T-cell (primary cell): ENCODE measurements at regions not wholly inside any gene's neighbourhood (a gene's known extent, or its start where the extent isn't known, plus 50 kb on each side); places are given as distances from the start of the nearest gene placed in this dataset.

Experiments
- ATAC-seq, 4 experiments: fragments of 200-7000 bp in 3 of 4; fragments of 150-1000 bp in 1 of 4; cut with Tn5 transposase; replicated peaks in 1 of 4; 1 replicate in 3 of 4; 2 replicates in 1 of 4; pipeline ENCODE4 v1.10.0; 2021; ENCODE audit warnings: moderate library complexity in 3 of 4, mild to moderate bottlenecking in 2 of 4, moderate number of reproducible peaks in 1 of 4
- CTCF ChIA-PET, 2 donors: fragments of 300-600 bp; sonication (Branson Sonifier 250); formaldehyde crosslinking; loops; one replicate each; lab custom pipeline; 2022; ENCODE audit warnings: antibody characterized with exemption in 2 of 2; lab: Charles Lee
- POLR2A ChIA-PET, 2 donors: fragments of 300-600 bp; sonication (Branson Sonifier 250); formaldehyde crosslinking; loops; one replicate each; lab custom pipeline; 2022; ENCODE audit warnings: antibody characterized with exemption in 2 of 2; lab: Charles Lee
- DNase-seq, 35 experiments: peaks; one replicate each; pipeline versions ENCODE4 v3.0.0 to v3.0.0-alpha.2; 2013 to 2023
- H3K27ac ChIP-seq: one replicate; pipeline ENCODE4 v1.5.1; 2013; ENCODE audit warnings: low read length
- H3K27me3 ChIP-seq, 2 experiments: replicated peaks in 1 of 2; 1 replicate in 1 of 2; 2 replicates in 1 of 2; pipeline versions ENCODE4 v1.6.1 to v1.7.0; 2013; ENCODE audit warnings: low read length in 1 of 2, mixed read lengths in 1 of 2; ENCODE audit not compliant: control insufficient read depth in 2 of 2, insufficient read depth in 2 of 2; ENCODE audit errors: extremely low read depth in 1 of 2
- H3K36me3 ChIP-seq, 2 donors: 1 replicate in 1 of 2; 2 replicates in 1 of 2; pipeline versions ENCODE4 v1.6.1 to v1.7.0; 2013; ENCODE audit warnings: low read length in 1 of 2; ENCODE audit not compliant: control insufficient read depth in 2 of 2, insufficient read depth in 1 of 2; ENCODE audit errors: extremely low read depth in 1 of 2
- H3K4me1 ChIP-seq, 2 experiments: 1 replicate in 1 of 2; 2 replicates in 1 of 2; pipeline versions ENCODE4 v1.6.1 to v1.7.0; 2013; ENCODE audit warnings: low read length in 2 of 2, mixed read lengths in 1 of 2; ENCODE audit not compliant: insufficient read depth in 2 of 2, control insufficient read depth in 1 of 2; ENCODE audit errors: extremely low read depth in 1 of 2
- H3K4me3 ChIP-seq, 2 donors: 1 replicate in 1 of 2; 2 replicates in 1 of 2; pipeline versions ENCODE4 v1.5.1 to v1.7.0; 2013; ENCODE audit warnings: mild to moderate bottlenecking in 2 of 2, low read length in 1 of 2, moderate library complexity in 1 of 2; ENCODE audit not compliant: control insufficient read depth in 1 of 2; ENCODE audit errors: extremely low read depth in 1 of 2
- H3K9me3 ChIP-seq: 2 replicates; pipeline ENCODE4 v1.7.0; 2013
- H3K27ac Mint-ChIP-seq, 2 donors: one replicate each; pipeline ENCODE4 v1.8.0; 2020 to 2021; ENCODE audit warnings: mild to moderate bottlenecking in 2 of 2, mixed read lengths in 2 of 2
- H3K27me3 Mint-ChIP-seq, 2 donors: one replicate each; pipeline ENCODE4 v1.8.0; 2021 to 2022; ENCODE audit warnings: mixed read lengths in 2 of 2
- H3K36me3 Mint-ChIP-seq: one replicate; pipeline ENCODE4 v1.8.0; 2021; ENCODE audit warnings: mixed read lengths
- H3K4me1 Mint-ChIP-seq, 3 donors: one replicate each; pipeline ENCODE4 v1.8.0; 2020 to 2022; ENCODE audit warnings: mixed read lengths in 3 of 3, mild to moderate bottlenecking in 1 of 3
- H3K4me3 Mint-ChIP-seq, 3 donors: one replicate each; pipeline ENCODE4 v1.8.0; 2020 to 2022; ENCODE audit warnings: mild to moderate bottlenecking in 3 of 3, mixed read lengths in 3 of 3, moderate library complexity in 3 of 3
- H3K9me3 Mint-ChIP-seq, 3 donors: one replicate each; pipeline ENCODE4 v1.8.0; 2020 to 2022; ENCODE audit warnings: mixed read lengths in 3 of 3
- whole genome bisulfite sequencing: methylation state at CpG from one replicate; pipeline ENCODE4 v1.1.5; 2013; ENCODE audit warnings: missing lambda C conversion rate; ENCODE audit not compliant: insufficient coverage; 5-methylcytosine and 5-hydroxymethylcytosine counted together

DNA sequence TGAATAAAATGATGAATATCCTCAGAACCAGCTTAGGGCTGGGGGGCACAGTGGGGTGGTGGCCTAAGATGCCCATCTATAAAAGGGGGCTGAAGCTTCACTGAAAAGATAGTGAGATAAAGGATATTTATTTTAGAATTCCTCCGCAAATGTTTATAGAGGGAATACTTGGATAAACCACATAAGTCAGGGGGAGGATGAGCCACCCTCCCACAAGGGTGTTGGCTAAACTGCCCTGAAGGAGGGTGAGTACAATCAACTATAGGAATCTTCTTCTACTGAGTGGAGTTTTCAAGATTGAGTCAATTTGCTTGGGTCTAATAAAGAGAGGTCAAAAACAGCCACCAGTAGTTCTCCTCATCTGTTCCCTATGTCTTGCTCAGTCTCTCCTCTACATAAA is 114.5 kb upstream of the TANK start:
- Mint-ChIP-seq H3K36me3 (no peaks in the 10 kb centered on the region), H3K9me3 (no peaks in the 10 kb centered on the region), H3K27ac (no peak overlapping the region), H3K4me3 (no peak overlapping the region), H3K4me1 (no peaks in the 10 kb centered on the region), H3K27me3 (peaks cover 11 to 26% of the 10 kb centered on the region in 2 donors)
- Histone ChIP-seq H3K27me3 (peaks cover 0 to 2% of the 10 kb centered on the region in 2 experiments), H3K27ac (no peak overlapping the region), H3K4me3 (no peak overlapping the region), H3K4me1 (no peaks in the 10 kb centered on the region), H3K36me3 (no peaks in the 10 kb centered on the region), H3K9me3 (no peaks in the 10 kb centered on the region)
- DNase-seq (no peak), ATAC-seq (no peak)
- WGBS = no CpG with 5 or more reads among the region's 1 CpG
- ChIA-PET CTCF (no interaction called here), POLR2A (no interaction called here)

DNA sequence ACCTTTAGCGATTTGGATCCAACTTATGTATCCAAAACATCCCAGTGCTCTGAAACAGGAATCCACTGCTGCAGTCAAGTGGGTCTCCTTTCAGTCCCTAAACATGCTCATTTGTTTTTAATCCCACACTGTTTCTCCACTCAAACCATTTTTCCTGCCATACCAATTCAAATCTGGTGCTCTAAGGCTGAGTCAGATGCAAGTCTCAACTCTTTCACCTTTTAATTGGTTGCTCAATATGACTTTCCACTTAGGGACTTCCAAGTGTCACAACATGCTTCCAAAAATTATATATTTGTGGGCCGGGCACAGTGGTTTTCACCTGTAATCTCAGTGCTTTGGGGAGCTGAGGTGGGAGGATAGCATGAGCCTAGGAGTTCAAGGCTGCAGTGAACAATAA is 113.4 kb upstream of the TANK start:
- Histone ChIP-seq H3K27me3 (peaks cover 0 to 2% of the 10 kb centered on the region in 2 experiments), H3K4me3 (no peak overlapping the region), H3K9me3 (no peaks in the 10 kb centered on the region), H3K36me3 (no peaks in the 10 kb centered on the region), H3K27ac (no peak overlapping the region), H3K4me1 (no peaks in the 10 kb centered on the region)
- WGBS = 100% methylated on average over 1 of the region's 2 CpGs
- no peak overlapping the region for H3K4me3 Mint-ChIP-seq
- no peak for ATAC-seq
- ChIA-PET POLR2A (interaction anchor here in 1 of 2 donors (0.7 kb wide), 1 partner anchor 91 kb away, joined by 4 read pairs; no protein-coding TSS in a partner anchor), CTCF (interaction anchor here in 1 of 2 donors (1.0 kb wide), 1 partner anchor 8 kb away, joined by 4 read pairs; no protein-coding TSS in a partner anchor)
- H3K9me3 Mint-ChIP-seq = no peaks in the 10 kb centered on the region
- H3K27me3 Mint-ChIP-seq = peaks cover 21 to 30% of the 10 kb centered on the region in 2 donors
- no peaks in the 10 kb centered on the region for H3K36me3 Mint-ChIP-seq
- no peak for DNase-seq
- H3K27ac Mint-ChIP-seq = no peak overlapping the region
- H3K4me1 Mint-ChIP-seq = no peaks in the 10 kb centered on the region

DNA sequence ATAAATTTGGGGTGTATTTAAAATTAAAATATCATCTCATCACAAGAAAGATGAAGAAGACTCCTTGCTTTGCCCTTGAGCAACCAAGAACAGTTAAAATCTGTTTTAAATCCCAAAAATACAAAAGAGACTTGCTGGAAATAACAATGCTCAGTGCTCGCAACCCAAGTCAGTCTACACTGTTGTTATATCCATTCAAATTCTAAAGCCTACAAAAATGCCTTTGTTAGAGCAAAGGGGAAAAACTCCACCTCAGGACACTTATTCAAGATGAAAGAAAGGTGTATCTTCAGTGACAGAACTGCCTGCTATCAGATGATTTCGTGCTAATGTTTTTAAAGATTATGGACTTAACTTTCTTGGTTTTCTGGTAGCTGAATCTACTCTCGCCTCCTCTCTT is 111.9 kb upstream of the TANK start:
- ChIA-PET CTCF (interaction anchor here in 1 of 2 donors (0.9 kb wide), 1 partner anchor 15 kb away, joined by 3 read pairs; no protein-coding TSS in a partner anchor), POLR2A (no interaction called here)
- H3K9me3 Mint-ChIP-seq = no peaks in the 10 kb centered on the region
- Histone ChIP-seq H3K4me3 (no peak overlapping the region), H3K27me3 (peaks cover 0 to 2% of the 10 kb centered on the region in 2 experiments), H3K36me3 (no peaks in the 10 kb centered on the region), H3K27ac (no peak overlapping the region), H3K4me1 (no peaks in the 10 kb centered on the region), H3K9me3 (no peaks in the 10 kb centered on the region)
- no peak overlapping the region for H3K4me3 Mint-ChIP-seq
- DNase-seq (no peak), ATAC-seq (no peak)
- no peaks in the 10 kb centered on the region for H3K4me1 Mint-ChIP-seq
- WGBS = no CpG with 5 or more reads among the region's 3 CpGs
- no peak overlapping the region for H3K27ac Mint-ChIP-seq
- H3K27me3 Mint-ChIP-seq = peaks cover 27 to 35% of the 10 kb centered on the region in 2 donors
- H3K36me3 Mint-ChIP-seq = no peaks in the 10 kb centered on the region

DNA sequence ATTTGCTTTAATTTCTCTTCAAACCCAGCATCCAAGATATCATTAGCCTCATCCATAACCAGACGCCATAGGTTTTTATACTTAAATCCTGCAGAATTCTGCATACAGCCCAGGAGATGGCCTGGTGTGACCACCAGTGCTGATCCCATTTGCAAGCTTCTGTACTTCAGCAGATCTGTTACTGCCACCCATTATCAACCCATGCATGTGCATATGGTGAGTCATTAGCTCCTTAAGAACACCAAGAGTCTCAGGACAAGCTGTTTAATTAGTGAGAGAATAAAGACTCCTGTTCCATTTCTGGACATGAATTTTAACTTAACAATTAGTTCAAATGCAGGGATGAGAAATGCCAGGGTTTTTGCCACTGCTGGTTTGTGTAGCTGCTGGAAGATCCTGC is 110.7 kb upstream of the TANK start:
- ATAC-seq = no peak
- CTCF ChIA-PET = interaction anchor here in 1 of 2 donors (0.6 to 0.9 kb wide), 2 partner anchors 13 to 256 kb away, joined by 3 to 5 read pairs; no protein-coding TSS in a partner anchor
- H3K4me1 ChIP-seq = no peaks in the 10 kb centered on the region
- Mint-ChIP-seq H3K36me3 (no peaks in the 10 kb centered on the region), H3K27ac (no peak overlapping the region), H3K4me1 (no peaks in the 10 kb centered on the region), H3K9me3 (no peaks in the 10 kb centered on the region), H3K27me3 (peaks cover 27 to 33% of the 10 kb centered on the region in 2 donors), H3K4me3 (no peak overlapping the region)
- no peaks in the 10 kb centered on the region for H3K36me3 ChIP-seq
- H3K27ac ChIP-seq = no peak overlapping the region
- H3K27me3 ChIP-seq = peaks cover 0 to 2% of the 10 kb centered on the region in 2 experiments
- H3K9me3 ChIP-seq = no peaks in the 10 kb centered on the region
- H3K4me3 ChIP-seq = no peak overlapping the region
- no peak for DNase-seq
- WGBS = 100% methylated on average over 1 of the region's 1 CpG
- POLR2A ChIA-PET = no interaction called here

DNA sequence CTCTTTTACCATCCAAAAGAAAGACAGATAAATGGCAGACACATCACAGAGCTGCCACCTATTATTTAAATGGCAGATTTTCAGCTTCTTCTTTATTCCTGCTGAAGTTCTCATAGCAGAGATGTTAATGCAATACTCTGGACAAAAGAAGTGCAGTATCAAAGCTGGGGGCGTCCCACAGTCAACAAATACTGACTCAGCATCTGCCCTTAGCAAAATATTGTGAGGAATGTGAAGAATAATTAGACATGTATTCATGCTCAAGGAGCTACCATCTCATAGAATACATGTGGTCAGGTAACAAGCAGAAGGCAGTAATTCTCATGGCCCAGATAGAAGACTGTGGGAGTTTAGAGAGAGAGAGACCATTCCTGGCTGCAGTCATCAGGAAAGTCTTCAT is 108.0 kb upstream of the TANK start:
- Histone ChIP-seq H3K36me3 (no peaks in the 10 kb centered on the region), H3K27me3 (peaks cover 0 to 2% of the 10 kb centered on the region in 2 experiments), H3K4me3 (no peak overlapping the region), H3K4me1 (no peaks in the 10 kb centered on the region), H3K9me3 (no peaks in the 10 kb centered on the region), H3K27ac (no peak overlapping the region)
- Mint-ChIP-seq H3K36me3 (no peaks in the 10 kb centered on the region), H3K4me1 (no peaks in the 10 kb centered on the region), H3K4me3 (no peak overlapping the region), H3K27me3 (peaks cover 23 to 27% of the 10 kb centered on the region in 2 donors), H3K9me3 (peaks cover 3 to 14% (median 4%) of the 10 kb centered on the region in 3 donors), H3K27ac (no peak overlapping the region)
- no CpG with 5 or more reads among the region's 1 CpG for WGBS
- CTCF ChIA-PET = interaction anchor here (0.6 to 1.5 kb wide), 2 partner anchors 11 to 1200 kb away, joined by 3 to 4 read pairs; no protein-coding TSS in a partner anchor
- POLR2A ChIA-PET = no interaction called here
- DNase-seq (no peak), ATAC-seq (no peak)

DNA sequence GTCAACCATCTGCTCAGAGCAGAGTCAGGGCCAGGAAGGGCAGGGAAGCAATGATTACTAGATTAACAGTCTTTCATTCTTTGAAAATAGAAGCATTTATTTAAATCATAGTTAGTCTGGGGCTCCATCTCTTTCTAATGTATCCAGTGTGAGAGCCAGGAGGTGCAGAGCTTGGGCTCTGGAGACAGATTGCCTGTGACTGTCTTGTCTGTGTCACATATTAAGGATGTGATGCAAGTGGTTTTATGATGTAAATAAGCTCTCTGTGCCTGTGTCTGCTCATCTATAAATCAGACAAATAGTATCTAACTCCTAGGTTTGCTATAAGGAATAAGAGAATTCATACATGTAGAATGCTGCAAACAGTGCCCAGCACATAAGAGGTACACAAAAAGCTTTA is 104.9 kb upstream of the TANK start:
- no peak overlapping the region for H3K27ac ChIP-seq
- H3K9me3 ChIP-seq = no peaks in the 10 kb centered on the region
- H3K4me3 ChIP-seq = no peak overlapping the region
- H3K36me3 ChIP-seq = no peaks in the 10 kb centered on the region
- H3K27me3 Mint-ChIP-seq = peaks cover 17 to 21% of the 10 kb centered on the region in 2 donors
- no peak overlapping the region for H3K27ac Mint-ChIP-seq
- peaks cover 3 to 14% (median 4%) of the 10 kb centered on the region in 3 donors for H3K9me3 Mint-ChIP-seq
- no peak overlapping the region for H3K4me3 Mint-ChIP-seq
- no peaks in the 10 kb centered on the region for H3K4me1 ChIP-seq
- no peaks in the 10 kb centered on the region for H3K36me3 Mint-ChIP-seq
- ATAC-seq (no peak), DNase-seq (no peak)
- H3K27me3 ChIP-seq = no peaks in the 10 kb centered on the region
- POLR2A ChIA-PET = no interaction called here
- no peaks in the 10 kb centered on the region for H3K4me1 Mint-ChIP-seq
- CTCF ChIA-PET = interaction anchor here (0.9 to 1.0 kb wide), 2 partner anchors 8 to 9 kb away, joined by 3 to 4 read pairs; no protein-coding TSS in a partner anchor
